ENCODE measurements at regions not wholly inside any gene's neighbourhood (a gene's known extent, or its start where the extent isn't known, plus 50 kb on each side); places are given as distances from the start of the nearest gene placed in this dataset.

GRCh38 chr7:69196593-69196992, 401.7 kb upstream of the AUTS2 start:
- TF ChIP-seq CTCF (conservative IDR thresholded peaks at IDR 0.05; ENCODE audit: low read length) = no peak
- TF ChIP-seq EZH2phosphoT487 (IDR thresholded peaks at IDR 0.05; ENCODE audit: borderline replicate concordance) = no peak
